GM18870 (cell line): ENCODE measurements at regions not wholly inside any gene's neighbourhood (a gene's known extent, or its start where the extent isn't known, plus 50 kb on each side); places are given as distances from the start of the nearest gene placed in this dataset.

Experiments
- ATAC-seq: cut with Tn5 transposase; IDR thresholded peaks from one replicate; pipeline ENCODE4 v1.9.1; 2021; ENCODE audit warnings: moderate library complexity; ENCODE audit not compliant: unreplicated experiment

DNA sequence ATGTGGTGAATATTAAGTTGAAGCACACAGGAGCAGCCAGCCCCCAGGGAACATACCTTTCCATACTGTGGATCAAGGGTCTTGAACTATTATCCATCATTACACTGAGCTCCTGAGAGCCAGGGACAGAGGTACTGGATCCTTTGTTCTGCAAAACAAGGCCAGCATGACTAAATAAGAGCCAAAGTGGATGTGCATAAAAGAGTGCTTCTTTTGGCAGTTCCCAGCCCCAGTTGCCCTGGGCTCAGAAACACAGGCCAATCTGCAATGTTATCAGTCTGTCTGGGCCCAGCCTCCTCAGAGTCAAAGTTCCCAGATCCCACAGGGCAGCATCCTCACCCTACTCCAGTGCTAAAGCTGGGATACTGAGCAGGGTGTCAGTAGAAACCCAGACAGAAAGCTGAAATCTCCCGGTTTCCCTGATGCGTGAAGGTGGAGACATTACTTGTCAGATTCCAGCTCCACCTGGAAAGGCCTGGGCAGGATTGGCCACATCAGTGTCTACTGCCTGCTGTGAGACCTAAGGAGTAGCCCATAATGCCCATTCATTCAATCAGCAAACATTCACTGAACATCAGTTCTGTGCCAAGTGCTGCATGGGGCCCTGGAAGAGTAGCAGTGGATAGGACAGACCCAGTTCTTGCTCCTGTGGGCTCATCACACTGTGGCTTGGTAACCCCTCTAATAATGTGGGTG, 342.7 kb downstream of the CXCL12 start:
- no peak for ATAC-seq

DNA sequence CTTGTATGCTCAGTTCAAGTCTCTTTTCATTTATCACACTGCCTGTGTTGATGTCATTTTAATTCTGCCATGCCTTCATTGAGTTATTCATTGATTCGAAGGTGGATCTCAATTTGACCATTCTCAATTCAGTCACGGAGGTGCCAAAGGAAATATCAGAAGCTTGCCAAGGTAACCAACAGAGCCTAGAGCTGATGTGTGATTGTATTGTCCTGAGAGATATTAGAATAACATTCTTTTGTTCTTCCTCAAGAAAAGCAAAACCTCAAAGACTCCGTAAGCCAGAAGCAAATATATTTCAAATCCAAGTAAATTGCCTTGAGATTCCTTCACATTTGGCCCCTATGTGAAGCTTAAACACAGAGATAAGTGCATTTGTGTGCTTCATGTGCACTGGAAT, 345.3 kb downstream of the CXCL12 start:
- ATAC-seq = no peak

DNA sequence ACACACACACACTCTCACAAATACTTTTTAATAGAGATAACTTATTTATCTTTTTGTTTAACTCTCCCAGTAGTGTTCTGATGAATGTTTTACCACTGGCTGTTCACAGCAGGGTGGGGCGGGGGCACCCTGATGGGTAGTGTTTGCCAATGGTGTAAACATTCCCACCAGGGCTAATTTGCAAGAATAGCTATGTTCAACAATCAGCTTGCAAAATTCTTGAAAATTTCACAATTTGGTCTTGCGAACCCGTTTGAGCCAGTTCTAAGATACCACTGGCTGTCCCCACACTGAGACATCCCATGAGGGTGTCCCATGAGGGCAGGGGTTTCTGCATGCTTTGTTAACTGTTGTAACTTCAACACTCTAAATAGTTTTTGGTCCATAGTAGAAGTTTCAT, 348.5 kb downstream of the CXCL12 start:
- ATAC-seq = no peak

DNA sequence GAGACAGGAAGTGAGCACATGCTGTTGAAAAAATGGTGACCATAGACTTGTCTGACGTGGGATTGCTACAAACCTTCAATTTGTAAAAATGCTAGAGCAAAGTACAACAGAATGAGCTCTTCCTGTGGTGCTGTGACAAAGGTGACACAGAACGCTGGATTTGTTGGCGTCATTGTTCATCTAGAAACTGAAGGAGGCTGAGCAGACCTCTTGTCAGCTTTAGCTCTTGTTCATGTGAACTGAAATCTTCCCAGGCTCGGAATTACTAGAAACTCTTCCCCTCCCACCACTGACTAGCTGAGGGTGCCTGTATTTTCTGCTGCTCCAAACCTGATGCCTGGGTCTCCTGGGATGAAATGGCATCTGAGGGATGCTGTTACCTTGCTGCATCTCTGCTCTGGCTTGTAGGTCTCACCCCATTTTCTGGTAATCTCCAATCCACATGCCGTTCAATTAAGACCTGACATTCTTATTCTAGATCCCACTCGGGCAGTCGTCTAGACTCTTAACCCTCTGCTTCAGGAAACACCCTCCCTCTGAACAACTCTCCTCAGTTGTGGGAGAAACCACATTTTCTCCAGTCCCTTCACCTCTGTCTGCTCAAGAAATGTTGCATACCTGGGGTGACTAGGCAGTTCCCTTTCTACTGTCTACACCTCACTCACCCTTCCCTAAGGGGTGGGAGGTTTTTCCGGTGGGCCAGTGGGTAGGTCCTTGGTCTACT, 349.3 kb downstream of the CXCL12 start:
- no peak for ATAC-seq

DNA sequence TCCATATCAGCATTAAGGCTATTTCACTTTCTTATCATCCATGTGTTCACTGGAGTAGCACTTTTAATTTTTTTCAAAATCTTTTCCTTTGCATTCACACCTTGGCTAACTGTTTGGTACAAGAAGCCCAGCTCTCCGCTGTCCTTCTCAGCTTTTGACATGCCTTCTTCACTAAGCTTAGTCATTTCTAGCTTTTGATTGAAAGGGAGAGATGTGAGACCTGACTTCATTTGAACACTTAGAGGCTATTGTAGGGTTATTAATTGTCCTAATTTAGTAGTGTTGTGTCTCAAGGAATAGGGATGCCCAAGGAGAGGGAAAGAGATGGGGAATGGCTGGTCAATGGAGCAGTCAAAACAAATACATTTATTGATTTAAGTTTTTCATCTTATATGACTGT, 350.0 kb downstream of the CXCL12 start:
- no peak for ATAC-seq

DNA sequence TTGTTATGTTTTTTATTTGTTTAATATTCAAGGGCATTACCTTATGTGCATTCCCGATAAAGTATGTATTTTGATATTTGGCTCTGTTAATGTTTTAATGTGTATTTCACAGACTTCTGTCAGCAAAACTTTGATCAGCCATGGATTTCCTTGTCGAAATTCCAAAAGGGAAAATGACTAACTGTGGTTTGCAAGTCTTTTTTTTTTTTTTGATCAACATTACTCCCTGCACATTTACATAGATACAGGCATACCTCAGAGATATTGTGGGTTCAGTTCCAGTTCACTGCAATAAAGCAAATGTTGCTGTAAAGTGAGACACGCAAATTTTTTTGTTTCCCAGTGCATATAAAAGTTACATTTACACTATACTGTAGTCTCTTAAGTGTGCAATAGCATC, 351.9 kb downstream of the CXCL12 start:
- ATAC-seq = no peak

DNA sequence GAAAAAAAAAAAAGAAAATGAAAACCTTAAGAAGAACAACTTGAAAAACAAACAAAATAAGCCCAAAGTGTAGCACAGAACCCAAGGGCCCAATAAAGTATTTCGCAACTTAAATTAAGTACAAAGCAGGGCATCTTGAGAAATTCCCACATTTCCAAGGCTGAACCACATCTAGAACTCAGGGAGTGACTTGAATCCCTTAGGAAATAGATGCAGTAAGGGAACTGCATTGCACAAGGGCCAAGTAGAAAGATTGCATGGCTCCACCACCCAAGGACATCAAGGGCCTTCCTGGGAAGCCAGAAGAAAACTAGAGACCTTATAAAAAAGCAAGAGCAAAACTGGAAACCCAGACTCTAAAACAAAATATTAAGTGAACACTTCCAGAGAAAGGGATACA, 352.7 kb downstream of the CXCL12 start:
- no peak for ATAC-seq

DNA sequence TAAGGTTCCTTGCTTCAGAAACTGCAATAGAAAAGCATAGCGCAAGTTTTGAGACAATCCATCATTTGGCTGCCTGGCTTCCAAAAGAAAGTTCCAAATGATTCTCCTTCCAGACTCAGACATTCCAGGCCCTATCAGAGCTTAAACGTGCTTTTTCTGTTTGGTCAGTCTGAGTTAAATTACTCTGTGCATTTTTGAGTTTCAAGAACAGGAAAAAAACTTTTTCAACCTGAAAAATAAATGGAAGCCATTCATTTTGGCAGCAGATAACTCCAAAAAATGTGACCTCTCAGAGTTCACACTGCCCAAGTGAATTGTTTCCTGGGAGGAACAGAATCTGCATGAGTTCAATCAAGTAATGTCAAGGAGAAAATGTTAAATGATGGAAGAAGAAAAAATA, 354.2 kb downstream of the CXCL12 start:
- no peak for ATAC-seq

DNA sequence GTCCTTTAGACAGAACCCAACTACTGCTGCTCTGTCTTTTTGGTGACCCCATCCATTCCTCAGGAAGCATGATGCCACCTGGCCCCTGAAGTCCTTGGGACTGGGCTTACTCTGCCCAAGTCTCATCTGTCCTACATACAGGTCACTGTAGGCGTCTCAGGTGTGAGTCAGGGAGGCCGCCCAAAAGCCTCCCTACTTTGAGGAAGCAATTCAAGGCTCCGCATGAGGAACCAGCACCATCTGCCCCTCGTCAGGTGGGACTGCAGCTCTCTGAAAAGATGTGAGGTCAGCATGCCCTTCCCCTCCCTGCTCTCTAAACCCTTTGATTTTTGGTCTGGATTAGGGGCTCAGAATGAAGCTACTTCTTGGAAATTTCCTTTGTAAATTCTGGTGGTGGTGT, 354.8 kb downstream of the CXCL12 start:
- peak; percentile 87 for ATAC-seq

DNA sequence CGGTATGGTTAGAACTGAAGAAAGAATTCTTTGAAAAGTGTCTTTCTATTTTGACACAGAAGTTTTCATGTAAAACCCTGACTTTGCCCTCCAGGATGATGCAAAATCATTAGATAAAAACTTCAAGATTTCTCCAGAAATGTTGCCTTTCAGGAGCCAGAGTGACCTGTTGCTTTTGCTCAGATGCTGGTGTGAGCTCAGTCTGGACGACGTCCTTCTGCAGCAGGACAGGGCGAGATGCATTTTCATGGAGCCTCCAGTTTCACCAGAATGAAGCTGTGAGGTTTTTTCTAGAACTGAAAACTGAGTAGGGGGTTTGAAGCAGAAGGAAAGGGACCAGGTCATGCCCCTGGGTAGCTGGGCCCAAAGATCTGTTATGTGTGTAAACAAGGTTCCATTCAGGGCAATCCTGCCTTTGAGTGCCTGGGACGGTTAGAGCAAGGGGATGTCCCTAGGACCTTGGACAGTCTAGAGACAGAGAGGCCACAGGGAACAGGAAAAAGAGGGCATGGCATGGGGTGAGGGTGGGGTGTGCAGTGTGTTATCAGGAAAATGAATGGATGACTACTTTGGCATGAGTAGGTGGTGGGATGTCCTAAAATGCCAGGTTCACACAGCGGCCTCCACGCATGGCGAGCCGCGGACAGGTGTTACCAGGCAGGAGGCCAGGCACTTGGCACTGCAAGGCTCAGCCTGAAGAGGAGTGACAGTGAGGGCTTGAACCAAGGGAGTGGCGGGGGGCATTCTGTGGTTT, 356.3 kb downstream of the CXCL12 start:
- ATAC-seq = no peak

DNA sequence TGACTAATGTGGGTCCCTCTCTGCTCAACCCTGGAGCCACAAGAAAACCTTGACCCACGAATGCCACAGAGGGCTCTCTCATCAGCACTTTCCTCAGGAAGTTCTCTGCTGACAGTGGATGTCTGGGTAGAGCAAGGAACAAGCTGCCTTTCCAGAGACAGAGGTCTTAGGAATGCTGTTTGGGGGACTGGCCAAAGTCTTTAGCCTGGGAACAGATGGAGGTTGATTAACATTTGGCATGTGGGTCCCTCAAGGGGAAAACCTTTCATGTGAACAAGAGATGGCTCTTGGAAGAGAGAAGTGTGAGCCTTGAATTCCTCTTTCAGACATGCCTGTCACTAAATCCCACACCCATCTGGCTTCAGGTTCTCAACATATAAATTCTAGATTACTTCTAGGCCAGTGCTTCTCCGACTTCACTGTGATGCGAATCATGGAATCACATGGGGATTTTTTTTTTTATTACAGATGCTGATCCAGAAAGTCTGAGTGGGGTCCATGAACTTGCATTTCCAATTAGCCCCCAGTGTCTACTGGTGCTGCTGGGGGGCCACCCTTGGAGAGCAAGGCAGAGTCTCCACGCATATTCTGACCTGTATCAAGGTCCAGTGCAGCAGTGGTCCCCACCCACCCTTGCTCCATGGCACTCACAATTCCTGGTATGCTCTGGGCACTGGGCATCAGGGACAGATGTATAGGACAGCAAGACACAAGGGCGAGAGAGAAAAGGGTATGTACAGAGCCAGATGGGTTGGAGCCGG, 360.4 kb downstream of the CXCL12 start:
- ATAC-seq = no peak

DNA sequence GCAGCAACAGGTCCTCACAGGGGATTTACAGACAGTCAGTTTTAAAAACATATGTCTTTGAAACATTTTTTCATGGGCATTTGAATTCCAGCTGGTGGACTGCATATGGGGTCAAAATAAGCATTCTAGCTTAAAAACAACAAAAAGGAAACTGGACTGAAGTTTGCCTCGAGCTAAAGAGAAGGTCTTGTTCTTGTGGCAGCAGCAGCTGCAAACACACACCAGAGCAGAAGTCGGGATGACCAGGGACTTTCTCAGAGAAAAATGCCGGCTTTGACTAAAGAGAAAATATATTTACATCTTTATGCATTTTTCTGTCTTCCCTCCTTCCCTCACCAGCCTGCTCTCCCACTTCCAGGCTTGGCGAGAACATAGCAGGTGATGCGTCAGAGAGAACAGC, 361.4 kb downstream of the CXCL12 start:
- ATAC-seq = no peak

DNA sequence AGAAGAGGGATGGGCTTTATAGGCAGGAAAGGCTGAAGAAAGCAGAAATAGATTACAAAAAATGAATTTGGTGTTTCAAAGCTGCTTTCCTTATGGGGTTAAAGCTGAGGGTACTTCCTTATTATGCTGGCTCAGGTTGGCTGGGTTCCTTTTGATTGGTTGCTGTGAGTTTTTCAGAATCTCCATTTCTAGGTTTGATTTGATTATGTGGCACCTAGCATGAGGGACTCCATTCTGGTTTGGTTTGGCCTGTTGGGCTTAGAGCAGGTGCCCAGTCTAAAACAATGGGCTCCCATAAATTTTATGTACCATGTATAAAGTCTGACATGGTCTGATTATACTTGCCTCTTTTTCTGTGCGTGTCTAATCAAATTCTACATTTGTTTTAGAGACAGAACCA, 362.7 kb downstream of the CXCL12 start:
- no peak for ATAC-seq

DNA sequence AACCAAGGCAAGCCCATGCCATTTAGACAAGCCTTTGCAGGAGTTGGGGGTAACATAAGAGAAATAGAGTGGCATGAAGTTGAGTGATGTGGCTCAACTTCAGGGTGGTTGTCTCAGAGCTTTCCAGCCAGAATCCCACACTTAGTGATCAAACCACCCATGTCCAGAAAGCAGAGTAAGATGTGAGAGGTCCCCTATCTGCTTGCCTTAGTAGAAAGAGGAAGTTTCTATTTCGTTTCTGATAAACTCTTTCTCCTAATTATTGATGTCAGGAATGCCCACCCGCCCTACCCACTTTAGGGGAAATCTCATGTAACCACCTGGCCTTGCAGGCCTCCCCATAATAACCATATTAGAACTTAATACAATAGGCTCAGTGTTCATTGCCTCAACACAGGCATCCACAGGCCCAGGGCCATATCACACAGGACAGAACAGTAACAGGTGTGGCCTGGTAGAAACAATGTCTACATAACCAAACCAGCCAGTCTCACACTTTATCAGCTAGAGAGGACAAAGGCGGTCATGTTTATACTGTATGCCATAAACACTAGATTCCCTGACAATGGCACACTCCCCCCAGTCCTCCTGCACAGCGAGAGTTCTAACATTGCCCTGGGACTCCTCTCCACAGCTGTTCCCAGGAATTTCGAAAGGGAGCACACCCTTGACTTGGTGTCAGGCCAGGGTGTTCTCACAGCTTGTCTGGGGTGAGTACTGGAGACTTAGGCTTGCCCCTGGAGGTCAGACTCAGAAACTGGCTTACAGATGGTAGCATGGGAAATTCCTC, 364.4 kb downstream of the CXCL12 start:
- ATAC-seq = peak; percentile 54

DNA sequence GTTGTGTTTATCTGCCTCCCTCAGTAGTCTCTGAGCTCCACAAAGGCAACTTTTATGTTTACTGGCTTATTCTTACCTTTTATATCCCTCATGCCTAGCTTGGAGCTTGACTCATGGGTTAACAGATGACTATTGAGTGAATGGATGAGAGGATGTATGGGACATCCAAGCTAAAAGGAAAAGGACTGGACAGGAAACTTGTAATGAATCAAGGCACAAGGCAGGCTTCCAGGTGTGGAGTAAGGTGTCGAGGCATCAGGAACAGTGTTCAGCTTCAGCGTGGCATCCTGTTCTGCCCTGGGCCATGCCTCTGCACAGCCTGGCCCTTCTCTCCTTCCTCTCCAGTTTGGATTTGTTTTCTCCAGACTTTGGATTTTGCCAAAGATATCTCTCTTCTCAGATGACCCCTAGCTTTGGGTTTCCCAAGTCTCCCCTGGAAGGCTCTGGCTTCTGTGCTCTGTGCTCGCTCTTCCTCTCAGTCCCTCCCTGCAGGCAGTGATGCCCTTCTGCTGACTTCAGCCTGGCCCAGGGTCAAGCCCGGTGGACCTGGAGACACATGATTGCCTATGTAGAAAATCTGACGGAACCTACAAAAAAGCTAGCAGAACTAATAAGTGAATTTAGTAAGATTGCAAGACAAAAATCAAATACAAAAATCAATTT, 367.3 kb downstream of the CXCL12 start:
- ATAC-seq = no peak

DNA sequence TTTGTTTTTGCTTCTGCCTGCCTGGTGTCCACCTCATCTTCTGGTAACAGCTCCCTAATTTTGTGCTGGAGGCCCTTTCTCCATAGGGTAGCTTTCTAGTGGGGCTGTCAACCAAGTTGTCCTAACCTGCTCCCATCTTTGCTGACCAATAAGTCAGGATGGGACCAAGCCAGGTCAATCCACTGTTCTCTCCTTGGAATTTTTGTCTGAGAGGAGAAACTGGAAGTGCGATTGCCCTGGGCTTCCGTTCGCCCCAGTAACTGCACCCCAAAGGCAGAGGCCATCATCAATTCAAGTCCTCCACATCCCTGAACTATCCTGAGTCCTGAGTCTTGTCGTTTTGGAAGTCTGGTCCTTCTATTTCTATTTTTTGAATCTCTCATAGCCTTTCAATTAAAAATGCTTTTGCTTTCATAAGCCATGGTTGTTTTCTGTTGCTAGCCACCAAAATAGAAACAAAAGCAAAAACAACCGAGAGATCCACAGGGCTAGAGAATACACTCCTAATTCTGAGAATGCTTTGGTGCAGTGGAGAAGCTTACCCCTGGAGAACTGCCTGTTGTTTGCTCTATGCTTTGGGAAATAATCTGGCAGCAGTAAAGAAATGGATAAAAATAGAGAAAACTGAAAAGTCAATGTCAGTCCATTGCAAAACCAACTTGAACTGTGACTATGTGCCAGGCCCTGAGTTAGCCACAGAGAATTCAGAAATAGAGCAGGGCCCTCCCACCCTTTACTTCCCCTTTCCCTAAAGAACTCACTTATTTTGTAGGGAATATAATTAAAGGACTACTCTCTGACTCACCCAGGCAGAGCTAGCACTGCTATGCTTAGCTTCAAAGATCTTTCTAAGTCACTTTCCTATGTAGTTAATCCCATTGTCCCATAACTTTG, 368.1 kb downstream of the CXCL12 start:
- no peak for ATAC-seq

DNA sequence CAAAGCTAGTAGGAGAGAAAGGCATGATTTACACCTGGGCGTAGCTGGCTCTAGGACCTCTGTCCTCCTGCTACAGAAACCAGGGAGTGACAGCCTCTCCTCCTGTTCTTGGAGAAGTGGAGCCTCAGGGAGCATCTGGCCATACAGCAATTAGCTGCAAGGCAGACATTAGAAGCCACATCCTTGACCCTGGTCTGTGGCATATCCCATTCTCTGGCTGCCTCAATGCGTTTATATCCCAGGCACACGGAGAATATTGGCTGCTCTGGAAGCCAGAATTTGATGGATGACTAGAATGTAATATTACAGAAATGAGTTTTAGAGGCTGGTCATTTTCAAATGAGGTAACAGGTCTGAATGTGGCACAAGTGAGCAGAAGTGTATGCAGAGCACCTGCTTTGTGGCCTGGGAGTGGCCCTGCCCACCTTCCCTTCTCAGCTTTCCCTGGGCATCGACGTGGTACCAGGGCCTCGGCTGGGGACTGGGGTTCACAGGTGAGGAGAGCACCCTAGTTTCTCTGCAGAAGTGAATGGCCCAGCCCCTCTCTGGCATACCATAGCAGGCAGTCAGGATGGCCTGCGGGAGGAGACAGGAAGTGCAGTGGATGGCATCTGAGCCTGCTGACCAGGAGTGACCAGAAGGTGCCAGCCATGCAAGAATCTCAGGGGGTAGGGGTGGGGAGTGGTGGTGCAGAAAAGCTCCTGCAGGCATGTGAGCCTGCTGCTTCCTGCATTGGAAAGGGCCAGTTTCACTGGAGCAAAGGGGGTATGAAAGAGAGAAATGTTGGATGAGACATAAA, 367.2 kb upstream of the ZNF32 start:
- no peak for ATAC-seq

DNA sequence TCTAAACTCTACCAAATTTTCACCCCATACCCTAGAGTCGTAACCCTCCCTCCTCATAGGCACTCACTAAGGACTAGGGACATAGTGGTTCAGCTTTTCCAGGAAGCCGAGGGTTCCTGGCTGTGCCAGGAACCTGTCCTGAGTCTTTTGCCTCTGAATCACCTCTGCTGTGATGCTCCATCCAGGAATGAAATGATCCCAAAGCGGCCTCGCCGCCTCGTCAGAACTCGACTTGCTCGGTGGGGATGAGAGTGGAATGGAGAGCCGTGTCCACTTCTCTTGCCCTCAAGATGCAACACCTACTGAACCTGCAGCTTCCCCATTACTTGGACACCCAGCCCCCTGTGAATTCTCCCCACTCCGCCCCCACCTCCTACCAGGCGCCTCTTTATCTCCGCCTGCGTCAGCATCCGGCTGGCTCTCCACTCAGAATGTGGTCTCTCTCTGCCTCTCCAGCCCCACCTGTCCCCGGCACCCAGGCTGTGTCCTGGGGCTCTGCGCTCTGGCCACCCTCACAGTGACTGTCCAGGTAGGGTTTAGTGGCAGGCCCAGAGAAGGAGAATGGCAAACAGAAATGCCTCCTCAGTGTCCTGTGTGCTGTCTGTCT, 366.1 kb upstream of the ZNF32 start:
- no peak for ATAC-seq
